Pons (tissue), 1 donor: ENCODE measurements at regions not wholly inside any gene's neighbourhood (a gene's known extent, or its start where the extent isn't known, plus 50 kb on each side); places are given as distances from the start of the nearest gene placed in this dataset.

ENCODE experiments used
- DNase-seq: peaks from one replicate; pipeline ENCODE4 v3.0.0-alpha.2; 2016; ENCODE audit warnings: low spot score

GRCh38 chr2:207289295-207290018 is 123.7 kb upstream of the KLF7 start:
- DNase-seq: no peak

GRCh38 chr2:207290833-207291624 is 125.3 kb upstream of the KLF7 start:
- no peak for DNase-seq

- DNase-seq: no peak
These were observed 126.0 kb upstream of the KLF7 start for GRCh38 chr2:207291625-207292252.

- no peak for DNase-seq
These were observed 130.7 kb upstream of the KLF7 start for GRCh38 chr2:207296265-207296948.

GRCh38 chr2:207300817-207301216 is 135.1 kb upstream of the KLF7 start:
- DNase-seq: no peak

GRCh38 chr2:207304761-207305160 is 139.0 kb upstream of the KLF7 start:
- DNase-seq: no peak

GRCh38 chr2:207308519-207309224 is 142.9 kb upstream of the KLF7 start:
- DNase-seq: no peak

GRCh38 chr2:207311316-207312005 is 145.7 kb upstream of the KLF7 start:
- no peak for DNase-seq

GRCh38 chr2:207312006-207312356 is 146.2 kb upstream of the KLF7 start:
- DNase-seq: no peak

- no peak for DNase-seq
These were observed 148.2 kb upstream of the KLF7 start for GRCh38 chr2:207313947-207314346.

GRCh38 chr2:207315131-207315530 is 149.4 kb upstream of the KLF7 start:
- no peak for DNase-seq

- DNase-seq: no peak
These were observed 150.7 kb upstream of the KLF7 start for GRCh38 chr2:207316484-207316883.

GRCh38 chr2:207316906-207317305 is 151.2 kb upstream of the KLF7 start:
- no peak for DNase-seq

- DNase-seq: no peak
These were observed 151.7 kb upstream of the KLF7 start for GRCh38 chr2:207317378-207317984.

GRCh38 chr2:207318181-207318628 is 152.5 kb upstream of the KLF7 start:
- no peak for DNase-seq

- DNase-seq: no peak
These were observed 153.6 kb upstream of the KLF7 start for GRCh38 chr2:207319316-207319715.

GRCh38 chr2:207320381-207321159 is 154.8 kb upstream of the KLF7 start:
- no peak for DNase-seq

- DNase-seq: no peak
These were observed 155.8 kb upstream of the KLF7 start for GRCh38 chr2:207321514-207321913.

GRCh38 chr2:207324001-207324400 is 158.3 kb upstream of the KLF7 start:
- DNase-seq: no peak

- DNase-seq: no peak
These were observed 161.8 kb upstream of the KLF7 start for GRCh38 chr2:207327513-207327912.
